ENCODE measurements at regions not wholly inside any gene's neighbourhood (a gene's known extent, or its start where the extent isn't known, plus 50 kb on each side); places are given as distances from the start of the nearest gene placed in this dataset.

GRCh38 chrX:102063445-102064074, 61.9 kb upstream of the TCEAL2 start:
- TF ChIP-seq FOXM1 (IDR thresholded peaks at IDR 0.05; ENCODE audit: borderline replicate concordance) (no peak), SUZ12 (IDR thresholded peaks at IDR 0.05) (no peak), SP1 (IDR thresholded peaks at IDR 0.05) (no peak), CTBP1 (IDR thresholded peaks at IDR 0.05; ENCODE audit: borderline replicate concordance) (no peak), FOXA1 (IDR thresholded peaks at IDR 0.05) (no peak)
